CD4-positive, CD25-positive, alpha-beta regulatory T cell (primary cell): ENCODE measurements at regions not wholly inside any gene's neighbourhood (a gene's known extent, or its start where the extent isn't known, plus 50 kb on each side); places are given as distances from the start of the nearest gene placed in this dataset.
"Not testable (repeated sequence)": the region's sequence is repeated elsewhere in the genome, so short reads cannot be mapped to it uniquely, and the experiment has no call there.

Experiments
- ATAC-seq, 2 donors: fragments of 150-1000 bp; cut with Tn5 transposase; one replicate each; pipeline ENCODE4 v1.10.0; 2021; ENCODE audit warnings: low read depth in 2 of 2, moderate number of reproducible peaks in 2 of 2, moderate library complexity in 1 of 2
- DNase-seq, 3 donors: peaks; one replicate each; pipeline versions ENCODE4 v3.0.0 to v3.0.0-alpha.2; 2012 to 2022; ENCODE audit warnings: mixed read lengths in 1 of 3
- H3K27ac ChIP-seq: one replicate; pipeline ENCODE4 v1.7.0; 2013; ENCODE audit warnings: mild to moderate bottlenecking, low read length; ENCODE audit not compliant: insufficient read depth, poor library complexity, severe bottlenecking
- H3K27me3 ChIP-seq: one replicate; pipeline ENCODE4 v1.7.0; 2013; ENCODE audit warnings: low read length; ENCODE audit not compliant: control insufficient read depth, insufficient read depth
- H3K36me3 ChIP-seq: one replicate; pipeline ENCODE4 v1.7.0; 2013; ENCODE audit warnings: mild to moderate bottlenecking, low read length, moderate library complexity; ENCODE audit not compliant: control insufficient read depth, insufficient read depth
- H3K4me1 ChIP-seq: 2 replicates; pipeline ENCODE4 v1.7.0; 2013; ENCODE audit warnings: mild to moderate bottlenecking, low read length; ENCODE audit not compliant: insufficient read depth, control insufficient read depth, poor library complexity, severe bottlenecking
- H3K4me3 ChIP-seq: one replicate; pipeline ENCODE4 v1.7.0; 2013; ENCODE audit warnings: low read depth, mild to moderate bottlenecking, low read length, moderate library complexity
- H3K9me3 ChIP-seq, 2 experiments: 1 replicate in 1 of 2; 2 replicates in 1 of 2; pipeline ENCODE4 v1.7.0; 2013; ENCODE audit warnings: low read length in 2 of 2, mild to moderate bottlenecking in 1 of 2, moderate library complexity in 1 of 2; ENCODE audit not compliant: control insufficient read depth in 2 of 2
- H3K27ac Mint-ChIP-seq, 3 donors: one replicate each; pipeline ENCODE4 v1.8.0; 2020 to 2022; ENCODE audit warnings: mild to moderate bottlenecking in 3 of 3, mixed read lengths in 3 of 3, moderate library complexity in 2 of 3
- H3K27me3 Mint-ChIP-seq: one replicate; pipeline ENCODE4 v1.8.0; 2022; ENCODE audit warnings: mild to moderate bottlenecking, mixed read lengths
- H3K36me3 Mint-ChIP-seq: one replicate; pipeline ENCODE4 v1.8.0; 2020; ENCODE audit warnings: mixed read lengths
- H3K4me1 Mint-ChIP-seq, 4 donors: one replicate each; pipeline ENCODE4 v1.8.0; 2020 to 2022; ENCODE audit warnings: mixed read lengths in 4 of 4, mild to moderate bottlenecking in 1 of 4
- H3K4me3 Mint-ChIP-seq, 4 donors: one replicate each; pipeline ENCODE4 v1.8.0; 2020 to 2022; ENCODE audit warnings: mild to moderate bottlenecking in 4 of 4, mixed read lengths in 4 of 4, moderate library complexity in 3 of 4
- H3K9me3 Mint-ChIP-seq, 7 donors: one replicate each; pipeline ENCODE4 v1.8.0; 2020 to 2022; ENCODE audit warnings: mixed read lengths in 7 of 7, mild to moderate bottlenecking in 3 of 7, moderate library complexity in 2 of 7

DNA sequence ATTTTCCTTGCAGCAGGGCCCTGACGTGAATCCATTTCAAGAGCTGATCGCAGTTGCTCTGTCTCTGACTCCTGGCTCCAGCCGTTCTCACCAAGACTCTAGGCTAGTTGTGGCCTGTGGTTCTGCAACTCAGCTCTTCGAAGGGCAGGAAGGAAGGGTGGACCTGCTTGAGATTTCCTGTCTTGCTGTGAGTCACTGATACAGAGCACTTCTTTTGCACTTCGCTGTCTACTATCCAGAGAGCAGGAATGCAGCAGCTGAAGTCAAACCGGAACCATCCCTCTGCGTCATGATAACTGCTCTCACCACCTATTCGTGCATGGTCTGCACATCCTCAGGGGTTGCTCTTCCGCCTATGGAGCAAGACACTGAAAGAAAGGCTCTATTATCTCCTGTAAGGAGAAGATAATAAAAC is 59.7 kb downstream of the RAP2B start:
- Mint-ChIP-seq H3K27ac (peak overlapping the region; percentile 91 to 99 (median 94)), H3K27me3 (no peaks in the 10 kb centered on the region), H3K4me3 (peak overlapping the region; percentile 77 to 88 (median 80)), H3K36me3 (peaks cover 8% of the 10 kb centered on the region), H3K9me3 (peaks cover 0 to 8% (median 2%) of the 10 kb centered on the region in 7 donors), H3K4me1 (peaks cover 25 to 69% (median 52%) of the 10 kb centered on the region in 4 donors)
- H3K27me3 ChIP-seq = no peaks in the 10 kb centered on the region
- ATAC-seq (peak; percentile 99), DNase-seq (peak; percentile 59 to 96 (median 77))
- no peaks in the 10 kb centered on the region for H3K9me3 ChIP-seq
- peak overlapping the region; percentile 77 for H3K27ac ChIP-seq
- H3K36me3 ChIP-seq = no peaks in the 10 kb centered on the region
- peaks cover 61% of the 10 kb centered on the region for H3K4me1 ChIP-seq
- peak overlapping the region; percentile 60 for H3K4me3 ChIP-seq

DNA sequence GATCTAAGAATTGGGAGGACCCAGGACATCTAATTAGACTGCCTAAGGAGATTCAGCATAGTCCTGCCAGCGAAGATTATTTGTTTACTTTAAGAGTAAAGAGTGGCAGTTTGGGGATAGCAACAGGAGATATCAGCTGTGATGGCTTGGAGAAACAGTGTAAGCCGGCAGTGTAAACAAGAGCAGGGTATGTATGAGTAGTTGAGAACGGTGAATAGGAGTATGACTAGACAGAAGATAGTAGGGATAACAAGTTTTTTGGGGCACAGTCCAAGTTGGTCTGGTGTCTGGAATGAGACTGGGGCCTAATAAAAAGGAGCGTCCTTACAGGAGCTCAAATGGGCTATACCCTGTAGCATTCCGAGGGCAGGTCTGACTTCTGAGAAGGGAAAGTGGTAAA is 64.9 kb downstream of the RAP2B start:
- not testable (repeated sequence) for H3K36me3 ChIP-seq, H3K27me3 ChIP-seq, H3K9me3 Mint-ChIP-seq, H3K4me3 ChIP-seq, ATAC-seq, H3K27me3 Mint-ChIP-seq, H3K36me3 Mint-ChIP-seq, H3K27ac ChIP-seq, DNase-seq, H3K9me3 ChIP-seq, H3K27ac Mint-ChIP-seq, H3K4me3 Mint-ChIP-seq
- peaks cover 3 to 28% (median 16%) of the 10 kb centered on the region in 4 donors for H3K4me1 Mint-ChIP-seq
- H3K4me1 ChIP-seq = peaks cover 31% of the 10 kb centered on the region

DNA sequence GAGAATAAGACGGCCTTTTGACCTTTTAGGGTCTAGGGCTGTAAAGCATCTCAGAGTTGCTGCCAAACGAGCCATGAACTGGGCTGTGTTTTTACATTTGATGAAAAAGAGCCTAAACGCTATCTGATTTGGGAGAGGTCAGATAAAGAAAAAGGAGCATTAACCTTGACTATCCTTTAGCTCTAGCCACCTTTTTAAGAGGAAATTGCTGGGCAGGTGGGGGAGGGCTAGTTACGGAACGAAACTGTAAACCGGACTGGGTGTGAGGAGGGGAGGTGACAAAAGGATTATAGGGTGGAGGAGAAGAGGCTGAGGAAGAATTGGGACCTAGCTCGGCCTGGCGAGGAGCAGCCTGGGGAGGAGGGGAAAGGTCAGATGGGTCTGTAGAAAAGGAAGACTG is 68.4 kb downstream of the RAP2B start:
- not testable (repeated sequence) for H3K36me3 ChIP-seq, H3K4me3 ChIP-seq, H3K4me1 ChIP-seq, ATAC-seq, H3K4me3 Mint-ChIP-seq, H3K9me3 ChIP-seq, H3K9me3 Mint-ChIP-seq, H3K27me3 Mint-ChIP-seq, H3K27ac ChIP-seq, H3K27me3 ChIP-seq, H3K36me3 Mint-ChIP-seq, DNase-seq
- Mint-ChIP-seq H3K27ac (peak overlapping the region in 2 of 3 donors; percentile 7 to 51), H3K4me1 (peaks cover 0 to 16% (median 12%) of the 10 kb centered on the region in 4 donors)

- not testable (repeated sequence) for H3K4me1 ChIP-seq, H3K4me3 ChIP-seq, H3K9me3 ChIP-seq, H3K4me3 Mint-ChIP-seq, H3K27me3 ChIP-seq, DNase-seq, H3K36me3 ChIP-seq, ATAC-seq, H3K27me3 Mint-ChIP-seq, H3K27ac Mint-ChIP-seq, H3K36me3 Mint-ChIP-seq, H3K27ac ChIP-seq, H3K9me3 Mint-ChIP-seq
- peaks cover 0 to 16% (median 12%) of the 10 kb centered on the region in 4 donors for H3K4me1 Mint-ChIP-seq
These were observed 69.2 kb downstream of the RAP2B start for GRCh38 chr3:153231245-153231644.

GRCh38 chr3:153232050-153232752 is 70.2 kb downstream of the RAP2B start:
- H3K4me1 Mint-ChIP-seq = peaks cover 0 to 16% (median 12%) of the 10 kb centered on the region in 4 donors
- H3K36me3 Mint-ChIP-seq, H3K9me3 ChIP-seq, DNase-seq, H3K27ac Mint-ChIP-seq, H3K36me3 ChIP-seq, H3K4me1 ChIP-seq, H3K27me3 ChIP-seq, H3K27ac ChIP-seq, H3K9me3 Mint-ChIP-seq, H3K27me3 Mint-ChIP-seq, H3K4me3 Mint-ChIP-seq, ATAC-seq, H3K4me3 ChIP-seq: not testable (repeated sequence)

DNA sequence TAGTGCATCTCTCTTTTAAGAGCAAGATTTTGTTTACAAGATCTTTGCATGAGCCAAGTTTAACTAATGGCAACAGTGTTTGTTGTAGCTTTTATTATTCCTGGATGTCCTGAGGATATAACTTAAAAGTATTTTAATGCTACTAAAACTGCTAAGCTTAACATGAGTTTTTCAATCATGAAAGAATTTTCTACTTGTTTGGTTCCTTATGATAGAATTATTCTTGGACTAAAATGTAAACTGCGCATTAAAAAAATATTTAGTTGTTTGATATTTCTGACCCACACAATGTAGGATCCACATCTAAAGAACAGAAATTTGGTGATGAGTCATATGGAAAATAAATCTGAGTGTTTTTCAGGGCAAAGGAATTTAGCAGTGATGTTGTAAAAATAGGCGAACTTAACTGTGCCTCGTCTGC is 70.8 kb downstream of the RAP2B start:
- Mint-ChIP-seq H3K27me3 (no peaks in the 10 kb centered on the region), H3K4me3 (no peak overlapping the region), H3K36me3 (peaks cover 7% of the 10 kb centered on the region), H3K4me1 (peaks cover 0 to 16% (median 12%) of the 10 kb centered on the region in 4 donors), H3K9me3 (peaks cover 0 to 6% (median 0%) of the 10 kb centered on the region in 7 donors), H3K27ac (peak overlapping the region in 1 of 3 donors; percentile 36)
- Histone ChIP-seq H3K27ac (no peak overlapping the region), H3K36me3 (no peaks in the 10 kb centered on the region), H3K9me3 (no peaks in the 10 kb centered on the region), H3K4me1 (no peaks in the 10 kb centered on the region), H3K4me3 (no peak overlapping the region), H3K27me3 (no peaks in the 10 kb centered on the region)
- no peak for ATAC-seq
- no peak for DNase-seq

DNA sequence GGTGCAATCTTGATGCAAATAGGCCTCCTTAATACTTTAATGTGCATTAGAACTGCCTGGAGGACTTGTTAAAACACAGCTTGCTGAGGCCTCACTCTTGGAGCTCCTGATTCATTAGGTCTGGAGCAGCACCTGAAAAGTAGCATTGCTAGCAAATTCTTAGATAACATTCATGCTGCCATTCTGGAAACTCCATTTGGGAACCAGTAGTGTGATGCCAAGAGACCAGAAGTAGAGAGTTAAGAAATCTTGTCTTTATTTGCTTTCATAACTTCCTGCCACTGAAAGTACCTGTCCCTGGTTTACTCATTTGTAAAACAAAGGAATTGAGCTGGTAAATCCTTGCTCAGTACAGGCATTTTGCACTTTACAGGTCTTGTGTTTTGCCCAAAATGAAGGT is 72.0 kb downstream of the RAP2B start:
- no peaks in the 10 kb centered on the region for H3K9me3 ChIP-seq
- H3K27ac ChIP-seq = no peak overlapping the region
- Mint-ChIP-seq H3K27ac (peak overlapping the region in 2 of 3 donors; percentile 49 to 75), H3K4me1 (peaks cover 0 to 16% (median 12%) of the 10 kb centered on the region in 4 donors), H3K36me3 (peaks cover 7% of the 10 kb centered on the region), H3K9me3 (peaks cover 0 to 6% (median 2%) of the 10 kb centered on the region in 7 donors), H3K4me3 (no peak overlapping the region), H3K27me3 (no peaks in the 10 kb centered on the region)
- H3K36me3 ChIP-seq = no peaks in the 10 kb centered on the region
- DNase-seq (no peak), ATAC-seq (no peak)
- H3K27me3 ChIP-seq = no peaks in the 10 kb centered on the region
- no peaks in the 10 kb centered on the region for H3K4me1 ChIP-seq
- H3K4me3 ChIP-seq = no peak overlapping the region

DNA sequence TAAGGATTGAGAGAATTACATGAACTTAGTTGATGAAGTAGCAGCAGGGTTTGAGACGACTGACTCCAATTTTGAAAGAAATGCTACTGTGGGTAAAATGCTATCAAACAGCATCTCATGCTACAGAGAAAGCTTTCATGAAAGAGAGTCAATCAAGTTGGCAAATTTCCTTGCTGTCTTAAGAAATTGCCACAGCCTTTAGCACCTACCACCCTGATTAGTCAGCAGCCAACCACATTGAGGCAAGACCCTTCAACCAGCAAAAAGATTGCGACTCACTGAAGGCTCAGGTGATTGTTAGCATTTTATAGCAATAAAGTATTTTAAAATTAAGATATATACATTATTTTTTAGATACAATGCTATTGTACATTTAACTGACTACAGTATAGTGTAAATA is 80.9 kb downstream of the RAP2B start:
- DNase-seq (no peak), ATAC-seq (no peak)
- Histone ChIP-seq H3K27ac (no peak overlapping the region), H3K36me3 (no peaks in the 10 kb centered on the region), H3K9me3 (no peaks in the 10 kb centered on the region), H3K4me1 (peaks cover 3% of the 10 kb centered on the region), H3K4me3 (no peak overlapping the region), H3K27me3 (no peaks in the 10 kb centered on the region)
- Mint-ChIP-seq H3K36me3 (no peaks in the 10 kb centered on the region), H3K27me3 (peaks cover 7% of the 10 kb centered on the region), H3K4me3 (no peak overlapping the region), H3K9me3 (peaks cover 0 to 8% (median 1%) of the 10 kb centered on the region in 7 donors), H3K27ac (no peak overlapping the region), H3K4me1 (peaks cover 1 to 12% (median 6%) of the 10 kb centered on the region in 4 donors)
